GM19035 (cell line): ENCODE measurements at regions not wholly inside any gene's neighbourhood (a gene's known extent, or its start where the extent isn't known, plus 50 kb on each side); places are given as distances from the start of the nearest gene placed in this dataset.
"Not testable (repeated sequence)": the region's sequence is repeated elsewhere in the genome, so short reads cannot be mapped to it uniquely, and the experiment has no call there.

Source experiments
- ATAC-seq: cut with Tn5 transposase; IDR thresholded peaks from one replicate; pipeline ENCODE4 v1.9.1; 2021; ENCODE audit not compliant: unreplicated experiment

DNA sequence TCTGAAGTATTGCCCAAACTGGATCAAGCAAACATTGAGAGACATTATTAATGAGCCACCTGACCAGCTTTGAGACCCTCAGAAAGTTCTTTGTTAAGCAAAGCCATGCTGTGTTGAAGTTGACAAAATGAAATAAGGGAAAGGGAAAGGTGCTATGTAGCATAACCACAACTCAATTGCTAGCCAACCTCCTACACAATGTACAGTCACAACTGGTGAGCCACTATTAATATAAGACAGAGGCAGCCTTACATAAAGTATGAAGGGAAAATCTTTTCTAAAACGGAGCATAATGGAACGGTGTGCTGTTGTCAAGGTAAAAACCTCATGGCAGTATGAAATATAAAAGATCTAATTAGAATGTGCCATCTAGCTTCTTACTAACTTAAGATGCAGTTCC, 375.8 kb upstream of the ST8SIA4 start:
- no peak for ATAC-seq

- ATAC-seq, result no peak
Observed at GRCh38 chr5:101278011-101278687, 375.1 kb upstream of the ST8SIA4 start.

- no peak for ATAC-seq
Observed at GRCh38 chr5:101271945-101272344, 368.9 kb upstream of the ST8SIA4 start.

DNA sequence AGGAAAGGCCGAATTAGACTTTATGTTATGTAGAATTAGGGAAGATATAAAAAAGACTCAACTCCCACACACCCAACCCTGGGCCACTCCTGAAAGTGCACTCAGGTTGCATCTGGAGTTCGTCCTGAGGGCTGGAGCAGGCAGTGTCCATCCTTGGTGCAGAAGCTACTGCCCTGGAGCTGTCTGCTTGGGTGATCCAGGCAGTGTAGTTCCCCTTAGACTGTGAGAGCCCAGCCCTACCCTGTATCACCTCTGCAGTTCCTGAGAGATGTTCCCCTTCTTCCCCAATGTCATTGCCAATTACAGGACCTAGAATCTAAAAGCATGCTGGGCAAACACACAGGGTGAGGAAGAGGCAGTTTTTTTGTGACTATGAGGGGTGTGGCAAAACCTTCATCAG, 368.3 kb upstream of the ST8SIA4 start:
- ATAC-seq, result no peak

GRCh38 chr5:101260857-101261256, 357.8 kb upstream of the ST8SIA4 start:
- no peak for ATAC-seq

- no peak for ATAC-seq
Observed at GRCh38 chr5:101253096-101253495, 350.0 kb upstream of the ST8SIA4 start.

DNA sequence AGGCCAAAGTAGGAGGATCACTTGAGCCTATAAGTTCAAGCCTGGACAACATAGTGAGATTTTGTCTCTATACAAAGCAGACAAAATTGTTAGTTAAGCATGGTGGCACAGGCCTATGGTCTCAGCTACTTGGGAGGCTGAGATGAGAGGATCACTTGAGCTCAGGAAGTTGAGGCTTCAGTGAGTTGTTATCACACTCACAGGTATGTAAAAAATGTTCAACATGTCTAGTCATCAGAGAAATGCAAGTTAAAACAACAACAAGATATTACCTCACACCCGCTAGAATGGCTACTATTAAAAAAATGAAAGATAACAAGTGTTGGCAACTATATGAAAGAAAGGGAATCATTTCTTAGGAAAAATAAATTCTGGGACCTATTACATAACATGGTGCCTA, 341.5 kb upstream of the ST8SIA4 start:
- ATAC-seq, result no peak

GRCh38 chr5:101212942-101213514, 309.9 kb upstream of the ST8SIA4 start:
- no peak for ATAC-seq

DNA sequence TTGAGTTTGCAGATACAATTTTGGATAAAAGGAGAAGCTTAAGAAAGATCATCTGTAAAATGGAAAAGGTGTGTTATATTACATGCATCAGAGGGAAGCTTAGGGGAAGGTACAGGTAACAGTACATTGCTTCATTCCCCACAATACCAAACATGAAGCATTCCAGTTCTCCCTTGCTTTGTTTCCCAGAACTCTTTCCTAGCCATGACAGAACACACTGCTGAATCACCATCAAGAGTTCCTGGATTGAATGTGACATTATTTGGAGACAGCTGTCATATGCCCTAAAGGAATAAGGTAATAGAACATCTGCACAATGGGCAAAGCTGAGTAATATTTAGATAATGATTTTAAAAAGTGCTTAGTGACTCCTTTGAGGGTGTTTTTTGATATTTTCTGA, 303.5 kb upstream of the ST8SIA4 start:
- ATAC-seq, result no peak

- ATAC-seq, result not testable (repeated sequence)
Observed at GRCh38 chr5:101205065-101205464, 302.0 kb upstream of the ST8SIA4 start.

GRCh38 chr5:101180365-101180764, 277.3 kb upstream of the ST8SIA4 start:
- not testable (repeated sequence) for ATAC-seq

- ATAC-seq, result no peak
Observed at GRCh38 chr5:101176605-101177004, 273.5 kb upstream of the ST8SIA4 start.

GRCh38 chr5:101174981-101175380, 271.9 kb upstream of the ST8SIA4 start:
- ATAC-seq, result no peak

DNA sequence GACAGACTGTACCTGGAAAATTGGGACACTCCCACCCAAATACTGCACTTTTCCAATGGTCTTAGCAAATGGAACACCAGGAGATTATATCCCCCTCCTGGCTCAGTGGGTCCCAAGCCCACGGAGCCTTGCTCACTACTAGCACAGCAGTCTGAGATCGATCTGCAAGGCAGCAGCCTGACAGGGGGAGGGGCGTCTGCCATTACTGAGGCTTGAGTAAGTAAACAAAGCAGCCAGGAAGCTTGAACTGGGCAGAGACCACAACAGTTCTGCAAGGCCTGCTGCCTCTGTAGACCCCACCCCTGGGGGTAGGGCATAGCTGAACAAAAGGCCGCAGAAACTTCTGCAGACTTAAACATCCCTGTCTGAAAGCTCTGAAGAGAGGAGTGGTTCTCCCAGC, 260.0 kb upstream of the ST8SIA4 start:
- ATAC-seq, result no peak

- ATAC-seq, result no peak
Observed at GRCh38 chr5:101160002-101160401, 256.9 kb upstream of the ST8SIA4 start.

- ATAC-seq, result no peak
Observed at GRCh38 chr5:101159006-101159405, 255.9 kb upstream of the ST8SIA4 start.

DNA sequence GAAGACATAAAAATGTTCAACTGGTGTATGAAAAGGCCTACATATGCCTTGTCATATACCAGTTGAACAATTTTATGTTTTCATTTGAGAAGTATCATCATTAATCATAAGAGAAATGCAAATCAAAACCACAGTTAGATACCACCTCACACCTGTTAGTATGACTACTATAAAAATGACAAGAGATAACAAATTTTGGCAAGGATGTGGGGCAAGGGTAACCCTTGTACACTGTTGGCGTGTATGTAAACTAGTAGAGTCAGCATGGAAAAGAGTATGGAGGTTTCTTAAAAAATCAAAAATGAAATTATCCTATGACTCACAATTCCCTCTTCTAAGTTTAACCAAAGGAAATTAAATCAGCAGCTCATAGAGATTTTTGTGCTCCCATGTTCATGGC, 250.4 kb upstream of the ST8SIA4 start:
- no peak for ATAC-seq

GRCh38 chr5:101143526-101143925, 240.4 kb upstream of the ST8SIA4 start:
- ATAC-seq, result no peak

DNA sequence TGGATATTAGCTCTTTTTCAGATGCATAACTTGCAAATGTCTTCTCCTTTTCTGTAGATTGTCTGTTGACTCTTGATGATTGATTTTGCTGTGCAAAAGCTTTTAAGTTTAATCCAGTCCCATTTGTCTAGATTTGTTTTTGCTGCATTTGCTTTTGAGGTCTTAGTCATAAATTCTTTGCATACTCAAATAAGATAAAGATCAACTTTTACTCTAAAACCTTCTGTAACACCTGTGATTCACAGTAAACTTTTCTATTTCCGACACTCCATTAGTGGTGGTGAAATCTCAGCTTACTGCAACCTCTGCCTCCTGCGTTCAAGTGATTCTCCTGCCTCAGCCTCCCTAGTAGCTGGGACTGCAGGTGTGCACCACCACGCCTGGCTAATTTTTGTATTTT, 239.0 kb upstream of the ST8SIA4 start:
- no peak for ATAC-seq

- no peak for ATAC-seq
Observed at GRCh38 chr5:101136454-101136853, 233.4 kb upstream of the ST8SIA4 start.

DNA sequence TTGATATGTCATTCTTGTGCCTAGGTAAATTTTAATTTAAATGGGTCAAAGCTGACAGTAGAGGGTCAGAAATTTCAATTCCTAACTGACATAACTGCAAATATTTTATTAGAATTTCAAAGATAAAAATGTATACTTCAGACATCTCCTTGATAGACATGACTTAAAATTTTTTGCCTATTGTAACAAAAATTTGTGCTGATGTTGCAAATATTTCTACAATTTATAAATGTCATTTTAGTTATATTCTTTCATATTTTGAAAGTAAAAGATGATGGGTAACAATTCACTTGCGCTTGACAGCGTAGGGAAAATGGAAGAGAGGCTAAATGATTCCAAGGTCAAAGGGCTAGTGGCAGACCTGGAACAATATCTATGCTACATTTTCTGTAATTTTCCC, 220.3 kb upstream of the ST8SIA4 start:
- ATAC-seq, result no peak

DNA sequence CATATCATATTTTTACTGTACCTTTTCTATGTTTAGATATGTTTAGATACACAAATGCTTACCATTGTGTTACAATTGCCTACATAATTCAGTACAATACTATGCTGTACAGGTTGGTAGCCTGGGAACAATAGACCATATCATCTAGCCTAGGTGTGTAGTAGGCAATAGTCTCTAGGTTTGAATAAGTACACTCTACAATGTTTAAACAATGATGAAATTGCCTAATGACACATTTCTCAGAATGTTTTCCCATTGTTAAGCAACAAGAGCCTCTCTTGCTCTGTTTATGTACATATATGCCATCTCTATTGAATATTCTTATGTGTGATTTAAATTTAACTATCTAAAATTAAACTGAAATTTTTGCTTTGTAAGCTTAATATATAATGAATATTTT, 209.6 kb upstream of the ST8SIA4 start:
- no peak for ATAC-seq

- ATAC-seq, result no peak
Observed at GRCh38 chr5:101103874-101104273, 200.8 kb upstream of the ST8SIA4 start.
